ENCODE measurements at regions not wholly inside any gene's neighbourhood (a gene's known extent, or its start where the extent isn't known, plus 50 kb on each side); places are given as distances from the start of the nearest gene placed in this dataset.

DNA sequence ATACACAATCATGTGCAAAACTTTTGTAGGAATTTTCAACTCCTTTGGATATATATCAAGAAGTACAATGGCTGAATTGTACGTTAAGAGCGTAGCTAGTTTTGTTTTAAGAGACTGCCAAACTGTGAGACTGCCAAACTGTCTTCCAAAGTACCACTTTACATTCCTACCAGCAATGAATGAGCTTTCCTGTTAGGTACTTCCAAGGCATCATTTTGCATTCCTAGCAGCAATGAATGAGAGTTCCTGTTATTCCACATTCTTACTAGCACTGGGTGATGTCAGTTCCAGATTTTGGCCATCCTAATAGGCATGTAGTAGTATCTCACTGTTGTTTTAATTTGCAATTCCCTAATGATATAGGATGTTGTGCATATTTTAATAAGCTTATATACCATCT, 219.3 kb downstream of the KCNN2 start:
- H3K4me3 ChIP-seq = no peak overlapping the region
- H3K4me2 ChIP-seq (ENCODE audit: control insufficient read depth, insufficient read depth) = no peak overlapping the region
- TF ChIP-seq KAT2A (conservative IDR thresholded peaks at IDR 0.05; ENCODE audit: control insufficient read depth, low read depth, low read length) = no peak
- no peak for TF ChIP-seq POLR2A (IDR thresholded peaks at IDR 0.05; ENCODE audit: low read depth, low read length)
- TF ChIP-seq CREM (IDR thresholded peaks at IDR 0.05; ENCODE audit: low read depth) = no peak
- no peak for TF ChIP-seq GABPA (IDR thresholded peaks at IDR 0.05; ENCODE audit: low read depth)
- TF ChIP-seq, protein P1, sequence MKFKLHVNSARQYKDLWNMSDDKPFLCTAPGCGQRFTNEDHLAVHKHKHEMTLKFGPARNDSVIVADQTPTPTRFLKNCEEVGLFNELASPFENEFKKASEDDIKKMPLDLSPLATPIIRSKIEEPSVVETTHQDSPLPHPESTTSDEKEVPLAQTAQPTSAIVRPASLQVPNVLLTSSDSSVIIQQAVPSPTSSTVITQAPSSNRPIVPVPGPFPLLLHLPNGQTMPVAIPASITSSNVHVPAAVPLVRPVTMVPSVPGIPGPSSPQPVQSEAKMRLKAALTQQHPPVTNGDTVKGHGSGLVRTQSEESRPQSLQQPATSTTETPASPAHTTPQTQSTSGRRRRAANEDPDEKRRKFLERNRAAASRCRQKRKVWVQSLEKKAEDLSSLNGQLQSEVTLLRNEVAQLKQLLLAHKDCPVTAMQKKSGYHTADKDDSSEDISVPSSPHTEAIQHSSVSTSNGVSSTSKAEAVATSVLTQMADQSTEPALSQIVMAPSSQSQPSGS (IDR thresholded peaks at IDR 0.05; ENCODE audit: low read length) = no peak
- no peak for TF ChIP-seq MTA2 (IDR thresholded peaks at IDR 0.05; ENCODE audit: low read depth)
- TF ChIP-seq, protein P2, sequence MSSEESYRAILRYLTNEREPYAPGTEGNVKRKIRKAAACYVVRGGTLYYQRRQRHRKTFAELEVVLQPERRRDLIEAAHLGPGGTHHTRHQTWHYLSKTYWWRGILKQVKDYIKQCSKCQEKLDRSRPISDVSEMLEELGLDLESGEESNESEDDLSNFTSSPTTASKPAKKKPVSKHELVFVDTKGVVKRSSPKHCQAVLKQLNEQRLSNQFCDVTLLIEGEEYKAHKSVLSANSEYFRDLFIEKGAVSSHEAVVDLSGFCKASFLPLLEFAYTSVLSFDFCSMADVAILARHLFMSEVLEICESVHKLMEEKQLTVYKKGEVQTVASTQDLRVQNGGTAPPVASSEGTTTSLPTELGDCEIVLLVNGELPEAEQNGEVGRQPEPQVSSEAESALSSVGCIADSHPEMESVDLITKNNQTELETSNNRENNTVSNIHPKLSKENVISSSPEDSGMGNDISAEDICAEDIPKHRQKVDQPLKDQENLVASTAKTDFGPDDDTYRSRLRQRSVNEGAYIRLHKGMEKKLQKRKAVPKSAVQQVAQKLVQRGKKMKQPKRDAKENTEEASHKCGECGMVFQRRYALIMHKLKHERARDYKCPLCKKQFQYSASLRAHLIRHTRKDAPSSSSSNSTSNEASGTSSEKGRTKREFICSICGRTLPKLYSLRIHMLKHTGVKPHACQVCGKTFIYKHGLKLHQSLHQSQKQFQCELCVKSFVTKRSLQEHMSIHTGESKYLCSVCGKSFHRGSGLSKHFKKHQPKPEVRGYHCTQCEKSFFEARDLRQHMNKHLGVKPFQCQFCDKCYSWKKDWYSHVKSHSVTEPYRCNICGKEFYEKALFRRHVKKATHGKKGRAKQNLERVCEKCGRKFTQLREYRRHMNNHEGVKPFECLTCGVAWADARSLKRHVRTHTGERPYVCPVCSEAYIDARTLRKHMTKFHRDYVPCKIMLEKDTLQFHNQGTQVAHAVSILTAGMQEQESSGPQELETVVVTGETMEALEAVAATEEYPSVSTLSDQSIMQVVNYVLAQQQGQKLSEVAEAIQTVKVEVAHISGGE (CRISPR knock-in tag; IDR thresholded peaks at IDR 0.05) = no peak
- TF ChIP-seq HDAC2 (IDR thresholded peaks at IDR 0.05) = no peak
- TF ChIP-seq, protein P3, sequence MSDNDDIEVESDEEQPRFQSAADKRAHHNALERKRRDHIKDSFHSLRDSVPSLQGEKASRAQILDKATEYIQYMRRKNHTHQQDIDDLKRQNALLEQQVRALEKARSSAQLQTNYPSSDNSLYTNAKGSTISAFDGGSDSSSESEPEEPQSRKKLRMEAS (IDR thresholded peaks at IDR 0.05; ENCODE audit: low read depth, low read length) = no peak
- no peak for TF ChIP-seq CHD2 (IDR thresholded peaks at IDR 0.05; ENCODE audit: borderline replicate concordance, low read depth, low read length)
- no peak for TF ChIP-seq NFIC (IDR thresholded peaks at IDR 0.05; ENCODE audit: low read depth, low read length)
- TF ChIP-seq STAT3 (IDR thresholded peaks at IDR 0.05; ENCODE audit: low read depth, low read length) = no peak
- TF ChIP-seq, protein P4, sequence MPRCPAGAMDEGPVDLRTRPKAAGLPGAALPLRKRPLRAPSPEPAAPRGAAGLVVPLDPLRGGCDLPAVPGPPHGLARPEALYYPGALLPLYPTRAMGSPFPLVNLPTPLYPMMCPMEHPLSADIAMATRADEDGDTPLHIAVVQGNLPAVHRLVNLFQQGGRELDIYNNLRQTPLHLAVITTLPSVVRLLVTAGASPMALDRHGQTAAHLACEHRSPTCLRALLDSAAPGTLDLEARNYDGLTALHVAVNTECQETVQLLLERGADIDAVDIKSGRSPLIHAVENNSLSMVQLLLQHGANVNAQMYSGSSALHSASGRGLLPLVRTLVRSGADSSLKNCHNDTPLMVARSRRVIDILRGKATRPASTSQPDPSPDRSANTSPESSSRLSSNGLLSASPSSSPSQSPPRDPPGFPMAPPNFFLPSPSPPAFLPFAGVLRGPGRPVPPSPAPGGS (IDR thresholded peaks at IDR 0.05; ENCODE audit: borderline replicate concordance, insufficient read depth, low read depth, low read length, poor library complexity, severe bottlenecking) = no peak
- TF ChIP-seq, protein P5, sequence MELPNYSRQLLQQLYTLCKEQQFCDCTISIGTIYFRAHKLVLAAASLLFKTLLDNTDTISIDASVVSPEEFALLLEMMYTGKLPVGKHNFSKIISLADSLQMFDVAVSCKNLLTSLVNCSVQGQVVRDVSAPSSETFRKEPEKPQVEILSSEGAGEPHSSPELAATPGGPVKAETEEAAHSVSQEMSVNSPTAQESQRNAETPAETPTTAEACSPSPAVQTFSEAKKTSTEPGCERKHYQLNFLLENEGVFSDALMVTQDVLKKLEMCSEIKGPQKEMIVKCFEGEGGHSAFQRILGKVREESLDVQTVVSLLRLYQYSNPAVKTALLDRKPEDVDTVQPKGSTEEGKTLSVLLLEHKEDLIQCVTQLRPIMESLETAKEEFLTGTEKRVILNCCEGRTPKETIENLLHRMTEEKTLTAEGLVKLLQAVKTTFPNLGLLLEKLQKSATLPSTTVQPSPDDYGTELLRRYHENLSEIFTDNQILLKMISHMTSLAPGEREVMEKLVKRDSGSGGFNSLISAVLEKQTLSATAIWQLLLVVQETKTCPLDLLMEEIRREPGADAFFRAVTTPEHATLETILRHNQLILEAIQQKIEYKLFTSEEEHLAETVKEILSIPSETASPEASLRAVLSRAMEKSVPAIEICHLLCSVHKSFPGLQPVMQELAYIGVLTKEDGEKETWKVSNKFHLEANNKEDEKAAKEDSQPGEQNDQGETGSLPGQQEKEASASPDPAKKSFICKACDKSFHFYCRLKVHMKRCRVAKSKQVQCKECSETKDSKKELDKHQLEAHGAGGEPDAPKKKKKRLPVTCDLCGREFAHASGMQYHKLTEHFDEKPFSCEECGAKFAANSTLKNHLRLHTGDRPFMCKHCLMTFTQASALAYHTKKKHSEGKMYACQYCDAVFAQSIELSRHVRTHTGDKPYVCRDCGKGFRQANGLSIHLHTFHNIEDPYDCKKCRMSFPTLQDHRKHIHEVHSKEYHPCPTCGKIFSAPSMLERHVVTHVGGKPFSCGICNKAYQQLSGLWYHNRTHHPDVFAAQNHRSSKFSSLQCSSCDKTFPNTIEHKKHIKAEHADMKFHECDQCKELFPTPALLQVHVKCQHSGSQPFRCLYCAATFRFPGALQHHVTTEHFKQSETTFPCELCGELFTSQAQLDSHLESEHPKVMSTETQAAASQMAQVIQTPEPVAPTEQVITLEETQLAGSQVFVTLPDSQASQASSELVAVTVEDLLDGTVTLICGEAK (IDR thresholded peaks at IDR 0.05; ENCODE audit: borderline replicate concordance) = no peak
- no peak for TF ChIP-seq YBX1 (IDR thresholded peaks at IDR 0.05)
- H2AFZ ChIP-seq (ENCODE audit: control insufficient read depth, low read depth, low read length) = no peak overlapping the region
- in situ Hi-C loops (cut with MboI) (no loop called here), intact Hi-C loops (cut with micrococcal nuclease; ENCODE audit: unreplicated experiment) (no loop called here)
- no peaks in the 10 kb centered on the region for H4K20me1 ChIP-seq (ENCODE audit: control insufficient read depth, insufficient read depth)
- H3K9me3 ChIP-seq (replicated peaks; ENCODE audit: control insufficient read depth, insufficient read depth, low read length) = no peaks in the 10 kb centered on the region
- H3K27ac ChIP-seq (ENCODE audit: control insufficient read depth, insufficient read depth) = no peak overlapping the region
- SMC1A ChIA-PET (ENCODE audit: uncharacterized antibody, unreplicated experiment) = interaction anchor here (1.0 kb wide), 1 partner anchor 12 kb away, joined by 4 read pairs; no protein-coding TSS in a partner anchor
- POLR2A ChIA-PET = no interaction called here
- FAIRE-seq (no peak), ATAC-seq (no peak), DNase-seq (ENCODE audit: low read depth, low spot score) (no peak)
- no peaks in the 10 kb centered on the region for H3K36me3 ChIP-seq (ENCODE audit: control insufficient read depth in 2 of 2, insufficient read depth in 2 of 2, low read length in 1 of 2)
- H3K4me1 ChIP-seq (ENCODE audit: control insufficient read depth, insufficient read depth, low read length) = no peaks in the 10 kb centered on the region
- no peaks in the 10 kb centered on the region for H3K27me3 ChIP-seq (replicated peaks in 1 of 2; ENCODE audit: control insufficient read depth in 2 of 2, insufficient read depth in 2 of 2, low read length in 1 of 2)
- RAD21 ChIA-PET (ENCODE audit: unreplicated experiment) = no interaction called here
- no TSS peak for BruUV-seq (replicated peaks)
- CTCF ChIA-PET = interaction anchor here (1.3 kb wide), 1 partner anchor 13 kb away, joined by 3 read pairs; no protein-coding TSS in a partner anchor
- no peaks in the 10 kb centered on the region for H3K79me2 ChIP-seq (ENCODE audit: control insufficient read depth, insufficient read depth, low read length)
- H3K9ac ChIP-seq (ENCODE audit: control insufficient read depth, insufficient read depth, low read length) = no peak overlapping the region
- WGBS (ENCODE audit: insufficient coverage, insufficient replicate concordance, low lambda C conversion rate, missing lambda C conversion rate) = 0% methylated on average over 2 of the region's 2 CpGs
